Muscle layer of colon (tissue), 2 donors: ENCODE measurements at regions not wholly inside any gene's neighbourhood (a gene's known extent, or its start where the extent isn't known, plus 50 kb on each side); places are given as distances from the start of the nearest gene placed in this dataset.
"Not testable (repeated sequence)": the region's sequence is repeated elsewhere in the genome, so short reads cannot be mapped to it uniquely, and the experiment has no call there.

Source experiments
- H3K27ac ChIP-seq: one replicate; pipeline ENCODE4 v1.7.0; 2013; ENCODE audit warnings: low read depth, mild to moderate bottlenecking, low read length, moderate library complexity
- H3K27me3 ChIP-seq, 2 donors: one replicate each; pipeline ENCODE4 v1.7.0; 2013; ENCODE audit warnings: low read length in 2 of 2, mild to moderate bottlenecking in 2 of 2; ENCODE audit not compliant: insufficient read depth in 2 of 2, control insufficient read depth in 1 of 2
- H3K36me3 ChIP-seq: one replicate; pipeline ENCODE4 v1.7.0; 2013; ENCODE audit warnings: mild to moderate bottlenecking, low read length; ENCODE audit not compliant: insufficient read depth
- H3K4me1 ChIP-seq: one replicate; pipeline ENCODE4 v1.7.0; 2013; ENCODE audit warnings: mild to moderate bottlenecking, low read length; ENCODE audit not compliant: insufficient read depth
- H3K4me3 ChIP-seq, 2 donors: one replicate each; pipeline ENCODE4 v1.7.0; 2013; ENCODE audit warnings: low read length in 2 of 2, low read depth in 1 of 2, mild to moderate bottlenecking in 1 of 2, moderate library complexity in 1 of 2
- H3K9ac ChIP-seq: one replicate; pipeline ENCODE4 v1.7.0; 2013; ENCODE audit warnings: low read length
- H3K9me3 ChIP-seq: one replicate; pipeline ENCODE4 v1.7.0; 2013; ENCODE audit warnings: mild to moderate bottlenecking, low read length
- donor health status: abdominal sarcoma.
- donor health status: Adenocarcinoma of cecum.

DNA sequence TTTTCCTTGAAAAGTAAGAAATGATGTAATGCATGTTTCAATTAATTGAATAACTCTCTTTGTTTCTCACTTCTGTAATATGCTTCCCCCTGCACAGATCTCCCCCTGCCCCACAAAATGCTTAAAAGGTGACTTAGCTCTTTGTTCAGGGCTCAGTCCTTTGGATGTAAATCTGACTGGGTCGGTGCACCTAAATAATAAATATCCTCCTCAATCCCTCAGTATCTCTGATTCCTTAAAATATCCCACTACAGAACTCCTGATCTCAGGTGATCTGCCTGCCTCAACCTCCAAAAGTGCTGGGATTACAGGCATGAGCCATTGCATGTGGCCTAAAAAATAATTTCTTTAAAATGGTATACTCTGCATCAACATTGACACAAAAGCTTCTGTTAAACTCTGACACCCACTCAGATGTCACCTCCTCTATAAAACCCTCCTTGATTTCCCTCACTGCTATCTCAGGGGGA lies 107.0 kb downstream of the ZNF429 start:
- H3K27ac ChIP-seq: no peak overlapping the region
- peaks cover 7% of the 10 kb centered on the region for H3K4me1 ChIP-seq
- no peaks in the 10 kb centered on the region for H3K27me3 ChIP-seq
- H3K9me3 ChIP-seq: no peaks in the 10 kb centered on the region
- no peak overlapping the region for H3K9ac ChIP-seq
- H3K36me3 ChIP-seq: no peaks in the 10 kb centered on the region
- no peak overlapping the region for H3K4me3 ChIP-seq

- no peak overlapping the region for H3K4me3 ChIP-seq
- no peak overlapping the region for H3K9ac ChIP-seq
- H3K27ac ChIP-seq: no peak overlapping the region
These were observed 106.4 kb downstream of the ZNF429 start for GRCh38 chr19:21611659-21612402.

DNA sequence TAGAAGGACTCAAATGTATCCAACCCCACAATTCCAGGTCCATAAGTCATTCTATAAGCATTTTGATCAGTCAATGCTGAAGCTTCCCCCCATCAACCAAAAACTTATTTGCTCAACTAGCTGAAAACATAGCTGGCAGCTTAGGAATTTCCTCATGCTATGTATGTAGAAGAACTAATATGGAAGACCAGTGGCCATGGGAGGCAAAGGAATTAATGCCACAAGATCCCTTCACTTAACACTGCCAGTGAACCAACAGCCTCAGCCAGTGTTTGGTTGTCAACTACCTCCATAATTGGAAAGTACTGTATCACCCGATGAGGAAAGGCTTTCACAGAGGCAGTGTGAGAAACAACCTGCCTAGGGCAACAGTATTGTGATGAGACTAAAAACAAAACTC lies 105.4 kb downstream of the ZNF429 start:
- Histone ChIP-seq H3K9ac (no peak overlapping the region), H3K27ac (no peak overlapping the region), H3K4me1 (peaks cover 7% of the 10 kb centered on the region), H3K36me3 (no peaks in the 10 kb centered on the region), H3K27me3 (no peaks in the 10 kb centered on the region), H3K4me3 (no peak overlapping the region), H3K9me3 (no peaks in the 10 kb centered on the region)

More at GRCh38 chr19:21611659-21612402, 106.4 kb downstream of the ZNF429 start:
- peaks cover 7% of the 10 kb centered on the region for H3K4me1 ChIP-seq
- no peaks in the 10 kb centered on the region for H3K9me3 ChIP-seq
- no peaks in the 10 kb centered on the region for H3K27me3 ChIP-seq
- H3K36me3 ChIP-seq: no peaks in the 10 kb centered on the region

DNA sequence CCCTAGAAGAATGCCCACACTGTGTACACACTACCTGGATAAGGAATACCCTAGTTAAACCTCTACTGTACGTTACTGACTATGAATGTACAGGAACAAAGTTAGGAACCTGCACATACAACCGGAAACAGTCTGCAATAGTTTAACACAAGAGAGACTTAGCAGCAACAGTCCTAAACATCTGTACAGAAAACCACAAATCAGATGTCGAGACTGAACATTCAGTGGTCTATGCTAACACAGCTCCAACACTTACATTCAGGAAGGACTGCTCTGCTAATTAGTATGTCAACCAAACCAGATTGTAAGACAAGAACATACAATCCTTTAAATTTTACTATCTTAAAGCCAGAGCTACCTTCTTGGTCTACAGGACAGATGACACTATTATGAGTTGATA lies 104.9 kb downstream of the ZNF429 start:
- H3K27me3 ChIP-seq: no peaks in the 10 kb centered on the region
- no peaks in the 10 kb centered on the region for H3K36me3 ChIP-seq
- no peak overlapping the region for H3K9ac ChIP-seq
- H3K4me3 ChIP-seq: no peak overlapping the region
- H3K9me3 ChIP-seq: no peaks in the 10 kb centered on the region
- H3K4me1 ChIP-seq: peaks cover 7% of the 10 kb centered on the region
- H3K27ac ChIP-seq: no peak overlapping the region

DNA sequence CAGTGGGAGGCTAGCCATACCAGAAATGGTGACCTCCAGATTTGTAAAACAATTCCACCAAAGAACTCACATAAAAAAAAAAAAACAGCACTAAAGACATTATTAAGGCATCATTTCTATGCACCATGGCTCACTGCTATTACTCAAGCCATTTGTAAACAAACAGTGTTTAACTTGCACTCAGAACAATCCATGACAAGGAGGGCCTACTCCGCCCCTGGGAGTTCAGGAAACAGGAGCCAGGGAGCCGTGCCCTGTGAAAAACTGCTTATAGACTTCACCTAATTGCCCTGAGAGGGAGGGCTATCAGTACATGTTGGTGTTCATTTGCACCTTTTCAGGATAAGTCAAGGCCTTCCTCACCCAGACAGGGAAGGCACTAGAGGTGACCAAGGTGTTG lies 103.2 kb downstream of the ZNF429 start:
- Histone ChIP-seq H3K27me3 (no peaks in the 10 kb centered on the region), H3K9ac (no peak overlapping the region), H3K27ac (no peak overlapping the region), H3K9me3 (no peaks in the 10 kb centered on the region), H3K4me3 (no peak overlapping the region), H3K4me1 (peaks cover 12% of the 10 kb centered on the region), H3K36me3 (no peaks in the 10 kb centered on the region)

DNA sequence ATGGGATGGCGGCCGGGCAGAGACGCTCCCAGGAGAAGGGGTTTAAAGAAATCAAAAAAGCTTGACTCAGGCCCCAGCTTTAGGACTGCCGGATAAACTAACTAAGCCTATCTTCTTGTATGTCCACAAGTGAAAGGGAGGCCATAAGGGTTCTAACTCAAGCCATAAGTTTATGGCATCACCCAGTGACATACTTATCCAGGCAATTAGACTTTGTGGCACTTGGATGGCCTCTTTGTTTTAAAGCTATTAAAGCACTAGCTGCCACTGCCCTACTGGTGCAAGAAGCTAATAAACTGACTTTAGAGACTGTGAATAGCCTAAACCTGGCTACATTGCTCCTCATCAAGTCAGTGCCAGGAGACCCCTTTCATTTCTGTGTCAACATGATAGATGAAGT lies 102.0 kb downstream of the ZNF429 start:
- Histone ChIP-seq H3K9me3 (no peaks in the 10 kb centered on the region), H3K4me3 (no peak overlapping the region), H3K27ac (no peak overlapping the region), H3K36me3 (no peaks in the 10 kb centered on the region), H3K4me1 (peaks cover 12% of the 10 kb centered on the region), H3K9ac (no peak overlapping the region), H3K27me3 (no peaks in the 10 kb centered on the region)

- H3K9ac ChIP-seq, H3K9me3 ChIP-seq, H3K4me3 ChIP-seq, H3K27me3 ChIP-seq, H3K36me3 ChIP-seq, H3K27ac ChIP-seq: not testable (repeated sequence)
- H3K4me1 ChIP-seq: peaks cover 12% of the 10 kb centered on the region
These were observed 101.6 kb downstream of the ZNF429 start for GRCh38 chr19:21607011-21607410.

DNA sequence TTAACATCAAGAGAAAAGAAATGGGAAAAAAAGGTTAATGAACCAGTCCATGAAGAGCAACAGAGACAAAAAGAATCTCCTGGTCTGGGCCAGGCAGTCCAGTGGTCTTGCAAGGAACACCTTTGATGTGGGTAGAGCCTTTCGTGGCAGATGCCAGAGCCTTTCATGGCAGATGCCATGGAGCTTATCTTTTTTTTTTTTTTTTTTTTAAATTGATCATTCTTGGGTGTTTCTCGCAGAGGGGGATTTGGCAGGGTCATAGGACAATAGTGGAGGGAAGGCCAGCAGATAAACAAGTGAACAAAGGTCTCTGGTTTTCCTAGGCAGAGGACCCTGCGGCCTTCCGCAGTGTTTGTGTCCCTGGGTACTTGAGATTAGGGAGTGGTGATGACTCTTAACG lies 100.9 kb downstream of the ZNF429 start:
- peaks cover 12% of the 10 kb centered on the region for H3K4me1 ChIP-seq
- not testable (repeated sequence) for H3K27ac ChIP-seq, H3K4me3 ChIP-seq, H3K9ac ChIP-seq, H3K27me3 ChIP-seq, H3K36me3 ChIP-seq, H3K9me3 ChIP-seq

- Histone ChIP-seq H3K9me3 (no peaks in the 10 kb centered on the region), H3K4me3 (peak overlapping the region; percentile 3 to 73), H3K9ac (peak overlapping the region; percentile 47), H3K4me1 (peaks cover 12% of the 10 kb centered on the region), H3K27ac (peak overlapping the region; percentile 81), H3K27me3 (no peaks in the 10 kb centered on the region), H3K36me3 (no peaks in the 10 kb centered on the region)
These were observed 99.6 kb downstream of the ZNF429 start for GRCh38 chr19:21604951-21605476.
